NCI-H345 (cell line): ENCODE measurements at regions not wholly inside any gene's neighbourhood (a gene's known extent, or its start where the extent isn't known, plus 50 kb on each side); places are given as distances from the start of the nearest gene placed in this dataset.
"Not testable (repeated sequence)": the region's sequence is repeated elsewhere in the genome, so short reads cannot be mapped to it uniquely, and the experiment has no call there.

Experiments used
- DNase-seq: peaks from one replicate; lab custom pipeline; 2025; lab: John Stamatoyannopoulos, UW

DNA sequence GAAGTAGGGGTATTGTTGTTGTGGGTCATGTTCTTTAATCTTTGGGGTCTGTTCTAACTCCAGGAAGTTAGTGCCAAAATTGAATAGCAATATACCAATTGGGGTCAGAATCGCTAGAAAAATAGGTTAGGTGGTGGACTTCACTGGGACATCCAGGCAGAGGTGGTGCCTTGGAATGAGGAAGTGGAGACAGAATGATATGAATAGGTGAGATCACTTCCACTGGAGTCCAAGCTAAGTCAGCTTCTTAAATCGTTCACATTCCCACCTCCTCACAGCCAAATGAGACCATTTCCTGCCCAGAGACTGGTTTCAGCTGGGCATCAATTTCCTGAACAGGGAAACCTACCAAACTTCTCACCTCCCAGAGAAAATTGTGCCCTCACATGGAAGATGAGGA is 137.8 kb upstream of the RAB4A start:
- no peak for DNase-seq

DNA sequence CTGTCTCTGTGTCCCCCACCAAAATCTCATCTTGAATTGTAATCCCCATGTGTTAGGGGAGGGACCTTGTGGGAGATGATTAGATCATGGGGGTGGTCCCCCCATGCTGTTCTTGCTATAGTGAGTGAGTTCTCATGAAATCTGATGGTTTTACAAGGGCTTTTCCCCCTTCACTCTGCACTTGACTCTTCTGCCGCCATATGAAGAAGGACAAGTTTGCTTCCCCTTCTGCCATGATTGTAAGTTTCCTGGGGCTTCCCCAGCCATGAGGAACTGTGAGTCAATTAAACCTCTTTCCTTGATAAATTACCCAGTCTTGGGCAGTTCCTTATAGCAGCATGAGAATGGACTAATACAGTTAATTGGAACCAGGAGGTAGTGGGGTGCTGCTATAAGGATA is 137.1 kb upstream of the RAB4A start:
- DNase-seq, result no peak

DNA sequence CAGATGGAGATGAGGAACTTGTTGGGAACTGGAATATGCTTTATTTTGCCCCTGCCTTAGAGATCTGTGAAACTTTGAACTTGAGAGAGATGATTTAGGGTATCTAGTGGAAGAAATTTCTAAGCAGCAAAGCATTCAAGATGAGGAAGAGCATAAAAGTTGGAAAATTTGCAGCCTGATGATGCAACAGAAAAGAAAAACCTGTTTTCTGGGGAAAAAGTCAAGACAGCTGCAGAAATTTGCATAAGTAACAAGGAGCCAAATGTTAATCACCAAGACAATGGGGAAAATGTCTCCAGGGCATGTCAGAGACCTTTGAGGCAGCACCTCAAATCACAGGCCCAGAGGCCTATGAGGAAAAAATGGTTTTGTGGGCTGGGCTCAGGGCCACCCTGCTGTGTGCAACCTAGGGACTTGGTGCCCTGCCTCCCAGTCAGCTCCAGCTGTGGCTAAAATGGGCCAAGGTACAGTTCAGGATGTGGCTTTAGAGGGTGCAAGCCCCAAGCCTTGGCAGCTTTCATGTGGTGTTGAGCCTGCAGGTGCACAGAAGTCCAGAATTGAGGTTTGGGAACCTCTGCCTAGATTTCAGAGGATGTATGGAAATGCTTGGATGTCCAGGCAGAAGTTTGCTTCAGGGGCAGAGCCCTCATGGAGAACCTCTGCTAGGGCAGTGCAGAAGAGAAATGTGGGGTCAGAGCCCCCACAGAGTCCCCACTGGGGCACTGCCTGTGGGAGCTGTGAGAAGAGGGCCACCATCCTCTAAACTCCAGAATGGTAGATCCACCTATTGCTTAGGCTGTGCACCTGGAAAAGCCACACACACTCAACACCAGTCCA is 136.3 kb upstream of the RAB4A start:
- DNase-seq, result not testable (repeated sequence)

DNA sequence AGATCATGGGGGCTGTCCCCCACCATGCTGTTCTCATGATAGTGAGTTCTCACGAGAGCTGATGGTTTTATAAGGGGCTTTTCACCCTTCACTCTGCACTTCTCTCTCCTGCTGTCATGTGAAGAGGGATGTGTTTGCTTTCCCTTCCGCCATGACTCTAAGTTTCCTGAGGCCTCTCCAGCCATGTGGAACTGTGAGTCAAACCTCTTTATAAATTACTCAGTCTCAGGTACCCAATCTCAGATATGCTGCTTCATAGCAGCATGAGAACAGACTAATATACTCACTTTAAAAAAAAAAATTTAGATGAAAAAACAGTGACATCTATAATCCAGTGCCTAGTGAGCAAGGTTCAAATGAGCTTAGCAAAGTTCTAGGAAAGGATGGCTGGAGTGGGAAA is 135.1 kb upstream of the RAB4A start:
- no peak for DNase-seq

DNA sequence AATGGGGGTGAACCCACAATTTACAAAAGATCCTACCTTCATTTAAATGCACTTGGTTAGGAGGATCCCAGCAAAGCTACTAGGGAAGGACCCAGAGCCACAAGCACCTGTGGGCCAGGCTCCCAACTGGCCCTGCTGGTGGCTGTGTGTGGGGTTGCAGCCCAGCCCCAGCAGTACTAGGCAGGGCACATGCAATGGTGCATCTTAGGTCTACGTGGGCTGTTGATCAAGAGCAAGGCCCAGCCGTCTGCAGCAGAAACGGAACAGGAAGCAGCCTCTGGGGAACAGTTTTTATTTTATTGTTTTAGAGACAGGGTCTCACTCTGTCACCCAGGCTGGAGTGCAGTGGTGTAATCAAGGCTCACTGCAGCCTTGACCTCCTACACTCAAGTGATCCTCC is 134.1 kb upstream of the RAB4A start:
- DNase-seq, result no peak

DNA sequence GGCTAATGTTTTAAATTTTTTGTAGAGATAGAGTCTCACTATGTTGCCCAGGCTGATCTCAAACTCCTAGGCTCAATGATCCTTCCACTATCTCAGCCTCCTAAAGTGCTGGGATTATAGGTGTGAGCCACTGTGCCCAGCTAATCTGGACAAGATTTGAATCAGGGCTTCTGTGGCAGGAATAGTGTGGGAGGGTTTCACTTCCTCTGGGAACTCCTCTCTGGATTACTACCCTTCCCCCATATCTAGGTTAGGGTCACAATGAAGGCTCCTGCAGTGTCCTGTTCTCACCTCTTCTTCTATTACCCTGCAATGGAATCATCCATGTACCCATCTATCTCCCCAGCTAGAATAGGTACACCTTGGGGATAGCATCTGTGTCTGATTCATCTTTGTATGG is 133.6 kb upstream of the RAB4A start:
- no peak for DNase-seq

DNA sequence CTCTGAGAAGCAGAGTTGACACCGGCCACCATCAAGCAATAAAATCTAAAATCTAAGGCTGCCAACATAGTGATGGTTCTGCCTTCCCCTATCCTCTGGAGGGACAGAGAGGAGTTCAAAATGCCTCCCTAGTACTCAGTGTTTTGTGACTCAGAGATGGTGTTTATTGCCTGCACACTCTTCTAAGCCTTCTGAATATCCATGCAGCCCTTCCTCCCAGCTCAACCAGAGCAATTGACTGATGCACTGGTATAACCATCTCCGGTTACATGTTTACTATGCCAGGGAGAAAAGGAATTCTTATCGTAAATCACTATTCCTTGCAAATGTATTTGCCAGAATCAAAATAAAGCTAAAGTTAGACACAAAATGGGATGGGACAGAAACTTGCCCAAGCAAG is 132.9 kb upstream of the RAB4A start:
- no peak for DNase-seq

DNA sequence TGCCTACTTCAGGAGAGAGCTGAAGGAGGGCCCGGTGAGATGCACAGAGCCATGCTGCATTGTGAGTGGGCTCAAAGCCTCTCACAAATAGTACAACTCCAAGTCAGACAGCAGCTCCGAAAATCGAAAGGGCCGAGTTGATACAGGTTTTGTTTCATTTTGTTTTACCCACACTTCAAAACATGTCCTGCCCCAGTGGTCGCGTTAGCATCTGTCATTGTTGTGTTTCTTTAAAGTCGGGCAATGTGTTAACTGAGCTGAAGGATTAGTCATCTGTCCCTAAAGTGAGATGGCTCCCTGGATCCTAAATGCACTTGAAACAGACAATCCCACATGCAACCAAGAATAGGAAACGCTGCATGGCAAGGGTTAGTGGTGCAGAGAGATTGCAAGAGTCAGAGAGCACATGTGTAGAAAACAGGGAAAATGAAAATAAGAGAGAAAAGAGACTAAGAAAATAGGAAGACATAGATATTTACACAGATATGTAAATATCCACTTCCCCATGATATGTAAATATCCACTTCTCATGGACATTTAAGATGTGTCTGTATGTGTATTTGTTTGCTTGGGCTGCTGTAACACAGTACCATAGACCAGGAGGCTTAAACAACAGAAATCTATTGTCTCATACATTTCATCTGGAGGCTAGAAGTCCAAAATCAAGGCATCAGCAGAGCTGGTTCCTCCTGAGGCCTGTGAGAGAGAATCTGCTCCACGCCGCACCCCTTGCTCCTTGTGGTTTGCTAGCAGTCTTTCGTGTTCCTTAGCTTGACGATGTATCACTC is 131.4 kb upstream of the RAB4A start:
- no peak for DNase-seq

DNA sequence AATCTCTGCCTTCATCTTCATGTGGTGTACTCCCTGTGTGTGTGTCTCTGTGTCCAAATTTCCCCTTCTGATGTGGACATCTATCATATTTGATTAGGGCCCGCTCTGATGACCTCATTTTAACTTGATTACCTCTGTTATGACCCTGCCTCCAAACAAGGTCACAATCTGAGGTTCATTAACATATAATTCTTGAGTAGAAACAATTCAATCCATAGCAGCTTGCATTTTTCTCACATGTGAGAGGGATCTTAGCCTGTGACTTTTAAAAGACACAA is 130.9 kb upstream of the RAB4A start:
- DNase-seq, result no peak

DNA sequence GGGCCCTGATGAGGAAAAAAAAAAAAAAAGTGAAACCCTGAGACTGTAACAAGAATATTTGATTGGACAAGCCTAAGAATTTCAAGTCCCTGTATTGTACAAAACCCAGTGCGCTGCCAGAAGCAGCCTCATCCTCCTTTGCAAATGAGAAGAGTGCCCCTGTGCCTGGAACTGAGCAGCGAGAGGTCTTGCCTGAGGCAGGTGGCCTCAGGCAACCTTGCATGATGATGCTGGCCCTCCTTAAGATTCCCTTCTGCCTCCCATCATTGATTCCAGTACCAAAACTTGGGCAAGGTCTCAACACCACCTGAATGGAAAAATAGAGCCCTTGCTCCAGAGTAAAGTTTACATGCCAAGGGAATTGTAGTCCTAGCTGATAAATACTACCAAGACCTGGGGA is 129.6 kb upstream of the RAB4A start:
- DNase-seq, result no peak

DNA sequence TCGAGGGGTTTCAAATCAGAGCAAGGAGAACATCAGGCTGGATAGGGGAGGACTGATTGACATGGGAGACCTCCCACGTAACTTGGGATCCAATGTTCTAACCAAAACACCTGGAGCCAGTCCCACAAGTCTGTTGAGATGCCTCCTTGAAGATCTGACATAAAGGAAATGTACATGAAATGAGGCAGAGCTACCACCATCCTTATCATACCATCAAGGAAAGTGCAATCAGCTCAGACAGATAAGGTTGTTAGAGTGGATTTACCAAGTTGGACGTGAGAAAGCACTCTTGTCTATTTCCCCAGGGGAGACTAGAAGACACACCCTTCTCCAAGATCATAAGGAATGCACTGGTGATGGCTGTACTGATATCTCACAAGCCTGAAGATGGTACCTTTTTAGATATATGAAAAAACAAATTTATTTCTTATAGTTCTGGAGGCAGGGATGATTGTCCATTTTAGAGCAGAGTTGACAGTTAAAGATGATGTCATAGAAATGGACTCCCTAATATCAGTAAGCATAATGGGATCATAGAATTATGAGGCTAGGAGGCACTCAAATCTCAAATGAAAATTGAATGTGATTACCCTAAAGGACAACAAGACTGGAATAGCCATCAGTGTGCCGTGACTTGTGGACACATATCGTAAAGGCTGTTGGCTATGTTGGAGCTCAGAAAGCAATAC is 129.1 kb upstream of the RAB4A start:
- no peak for DNase-seq

DNA sequence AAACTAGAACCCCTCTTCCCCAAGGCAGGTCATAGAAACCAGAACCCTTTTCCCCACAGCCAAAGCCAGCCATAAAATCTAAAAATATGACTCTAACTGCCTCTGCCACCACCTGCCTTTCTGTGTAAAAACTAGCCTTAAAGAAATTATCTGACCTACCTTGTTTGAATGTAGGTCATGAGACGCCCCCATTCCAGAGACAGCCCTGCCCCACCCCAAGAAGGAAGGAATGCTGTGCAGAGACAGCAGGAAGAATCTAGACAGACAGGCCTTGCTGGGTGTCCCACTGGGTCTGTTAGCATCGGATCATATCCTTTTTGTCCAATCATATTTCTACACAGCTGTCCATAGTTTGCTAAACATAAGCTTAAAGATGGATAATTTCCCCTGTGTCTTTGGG is 128.4 kb upstream of the RAB4A start:
- DNase-seq, result no peak

DNA sequence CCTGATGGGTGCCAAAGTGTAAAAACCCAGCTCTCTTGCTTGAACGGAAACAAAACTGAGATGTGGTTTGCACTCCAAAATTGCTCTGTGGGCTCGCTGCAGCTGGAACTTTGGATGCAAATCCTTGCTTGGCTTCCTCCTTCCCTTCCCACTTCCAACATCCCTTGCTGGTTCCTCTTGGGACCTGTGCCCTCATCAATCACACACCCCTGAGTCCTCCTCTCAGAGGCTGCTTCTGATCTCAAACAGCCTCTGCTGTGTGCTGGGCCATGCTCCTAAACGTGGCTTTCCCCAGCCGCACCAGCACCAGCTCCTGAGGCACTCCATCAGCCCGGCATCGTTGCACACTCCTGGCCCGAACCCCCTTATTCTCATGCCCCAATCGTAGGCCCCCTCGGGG is 124.3 kb upstream of the RAB4A start:
- no peak for DNase-seq

DNA sequence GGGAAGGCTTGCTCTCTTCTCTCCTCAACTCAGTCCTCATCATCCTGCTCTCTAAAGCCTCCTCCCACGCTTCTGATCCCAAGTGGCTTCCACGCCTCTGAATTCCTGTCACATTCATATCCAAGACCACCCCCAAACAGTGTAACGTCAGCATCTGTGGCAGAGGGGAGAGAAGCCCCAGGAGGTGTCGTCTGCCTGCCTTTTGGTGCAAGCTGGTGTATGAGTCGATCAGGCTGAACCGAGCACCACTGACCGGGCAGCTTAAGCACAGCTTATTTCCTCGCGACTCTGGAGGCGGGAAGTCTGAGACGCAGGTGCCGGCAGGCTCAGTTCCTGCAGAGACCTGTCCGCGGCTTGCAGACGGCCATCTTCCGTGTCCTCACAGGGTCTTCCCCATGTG is 123.8 kb upstream of the RAB4A start:
- DNase-seq, result no peak

DNA sequence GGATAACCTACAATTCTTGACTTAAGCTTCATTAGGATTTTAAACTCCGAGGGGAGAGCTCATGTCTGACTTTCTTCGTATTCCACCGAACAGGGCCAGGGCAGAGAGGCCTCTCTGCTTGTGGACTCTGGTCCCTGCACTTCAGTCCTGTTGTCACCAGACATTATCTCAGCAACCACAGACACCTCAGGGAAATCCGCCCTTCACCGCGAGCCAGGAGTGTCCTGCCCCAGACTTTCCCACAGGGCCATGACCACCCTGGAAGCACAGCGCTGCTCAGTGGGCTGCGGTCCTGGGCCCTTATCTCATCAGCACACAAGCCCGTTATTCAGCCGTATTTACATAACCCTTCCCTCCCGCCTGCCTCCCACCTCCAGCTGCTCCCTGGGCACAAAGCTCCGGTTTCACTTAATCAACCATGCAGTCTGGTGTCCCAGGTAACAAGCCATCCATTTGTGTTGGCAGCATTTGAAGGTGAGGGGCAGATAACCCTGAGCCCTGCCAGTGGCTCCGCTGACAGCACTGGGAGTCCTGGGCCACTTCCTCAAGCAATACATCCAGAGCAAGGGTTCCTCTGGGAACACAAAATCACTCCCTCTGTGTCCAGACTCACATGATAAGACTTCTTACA is 122.8 kb upstream of the RAB4A start:
- peak; percentile 55 for DNase-seq

DNA sequence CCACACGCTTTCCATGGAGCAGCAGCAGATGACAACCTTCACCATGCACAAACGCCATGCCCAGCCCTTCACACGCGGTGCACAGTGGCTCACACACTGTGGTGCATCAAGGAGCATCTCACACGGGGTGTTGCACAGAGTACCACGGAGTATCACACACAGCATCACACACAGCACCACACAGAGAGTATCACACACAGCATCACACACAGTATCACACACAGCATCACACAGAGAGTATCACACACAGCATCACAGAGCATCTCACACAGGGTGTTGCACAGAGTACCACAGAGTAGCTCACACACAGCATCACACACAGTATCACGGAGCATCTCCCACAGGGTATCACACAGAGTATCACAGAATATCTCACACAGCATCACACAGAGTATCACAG is 122.2 kb upstream of the RAB4A start:
- no peak for DNase-seq

DNA sequence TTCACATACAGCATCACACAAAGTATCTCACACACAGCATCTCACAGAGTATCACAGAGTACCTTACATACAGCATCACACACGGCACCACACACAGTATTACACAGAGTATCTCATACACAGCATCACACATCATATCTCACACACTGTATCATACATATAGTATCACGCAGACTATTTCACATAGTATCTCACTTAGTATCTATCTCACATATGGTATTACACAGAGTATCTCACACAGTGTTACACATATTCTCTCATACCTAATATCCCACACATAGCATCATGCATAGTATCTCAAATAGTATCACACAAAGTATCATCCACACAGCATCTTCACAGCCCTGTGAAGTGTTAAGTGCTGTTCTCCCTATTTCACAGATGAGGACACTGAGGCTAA is 121.5 kb upstream of the RAB4A start:
- DNase-seq, result no peak

DNA sequence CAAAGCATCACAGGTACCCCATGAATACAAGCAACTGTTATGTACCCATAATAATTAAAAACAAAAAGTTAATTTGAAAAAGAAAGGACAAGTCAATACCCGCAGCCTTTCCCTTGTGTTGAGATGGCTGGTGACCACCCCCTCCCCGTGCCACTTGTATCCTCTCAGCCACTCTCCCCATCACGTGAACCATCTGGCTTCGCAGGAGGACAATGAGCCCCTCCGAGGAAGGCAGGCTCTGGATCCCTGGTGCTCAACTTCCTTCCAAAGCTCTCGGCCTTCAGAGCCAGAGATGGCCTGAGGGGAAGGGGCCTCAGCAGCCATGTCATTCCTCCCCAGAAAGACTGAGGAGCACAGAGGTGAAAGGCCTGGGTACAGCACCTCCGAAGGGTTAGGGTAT is 120.4 kb upstream of the RAB4A start:
- DNase-seq, result no peak

DNA sequence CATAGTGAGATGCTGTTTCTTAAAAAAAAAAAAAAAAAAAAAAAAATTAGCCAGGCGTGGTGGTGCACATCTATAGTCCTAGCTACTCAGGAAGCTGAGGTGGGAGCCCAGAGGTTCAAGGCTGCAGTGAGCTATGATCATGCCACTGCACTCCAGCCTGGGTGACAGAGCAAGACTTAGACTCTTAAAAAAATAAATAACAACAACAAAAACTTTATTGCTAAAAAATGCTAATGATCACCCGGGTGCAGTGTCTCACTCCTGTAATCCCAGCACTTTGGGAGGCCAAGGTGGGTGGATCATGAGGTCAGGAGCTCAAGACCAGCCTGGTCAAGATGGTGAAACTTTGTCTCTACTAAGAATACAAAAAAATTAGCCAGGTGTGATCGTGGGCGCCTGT is 119.5 kb upstream of the RAB4A start:
- not testable (repeated sequence) for DNase-seq

DNA sequence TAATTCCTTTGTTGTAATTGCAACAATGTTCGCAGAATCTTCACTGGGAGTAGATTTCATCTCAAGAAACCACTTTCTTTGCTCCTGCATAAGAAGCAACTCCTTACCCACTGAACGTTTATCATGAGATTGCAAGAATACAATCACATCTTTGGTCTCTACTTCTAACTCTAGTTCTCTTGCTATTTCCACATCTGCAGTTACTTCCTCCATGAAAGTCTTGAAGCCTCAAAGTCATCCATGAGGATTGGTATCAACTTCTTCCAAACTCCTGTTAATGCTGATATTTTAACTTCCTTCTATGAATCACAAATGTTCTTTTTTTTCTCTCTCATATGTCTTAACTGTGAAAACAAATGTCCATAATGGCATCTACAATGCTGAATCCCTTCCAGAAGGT is 118.6 kb upstream of the RAB4A start:
- DNase-seq, result no peak

DNA sequence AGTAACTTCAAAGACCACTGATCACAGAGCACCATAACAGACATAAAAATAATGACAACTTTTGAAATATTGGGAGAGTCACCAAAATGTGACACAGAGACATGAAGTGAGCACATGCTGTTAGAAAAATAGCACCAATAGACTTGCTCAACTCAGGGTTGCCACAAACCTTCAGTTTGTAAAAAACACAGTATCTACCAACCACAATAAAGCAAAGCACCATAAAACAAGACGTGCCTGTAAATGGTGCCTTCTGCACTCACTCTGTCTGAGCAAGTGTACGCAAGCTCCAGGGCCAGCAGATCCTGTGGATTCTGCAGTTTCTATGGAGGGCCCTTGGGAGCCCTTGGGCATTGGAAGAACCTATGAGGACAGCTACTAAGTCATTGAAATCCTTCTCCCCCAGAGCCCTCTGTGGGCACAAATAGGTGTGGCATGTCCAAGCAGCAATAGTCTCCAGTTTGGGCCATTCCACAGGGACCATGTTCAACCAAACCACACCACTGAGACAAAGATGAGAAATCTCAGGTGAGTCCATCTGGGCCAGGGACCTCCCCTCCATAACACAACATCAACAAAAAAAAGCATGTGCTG is 116.9 kb upstream of the RAB4A start:
- DNase-seq, result no peak

DNA sequence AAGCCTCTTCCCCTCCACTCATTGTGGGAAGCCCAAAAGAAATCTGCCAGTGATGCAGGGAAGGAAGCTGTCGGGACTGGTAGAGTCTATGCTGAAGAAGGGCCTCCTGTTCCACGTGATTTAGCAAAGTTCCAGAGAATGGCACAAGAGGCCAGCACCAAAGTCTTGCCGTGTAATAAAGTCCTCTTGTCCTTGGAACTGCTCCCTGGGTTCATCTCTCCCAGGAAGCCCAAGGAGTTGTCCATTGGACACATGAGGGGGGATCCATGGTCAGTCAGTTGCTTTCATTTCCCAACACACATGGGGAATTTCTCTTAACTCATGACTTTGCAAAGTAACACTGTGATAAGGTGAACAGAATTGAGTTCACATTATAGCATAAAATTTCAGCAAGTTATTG is 116.1 kb upstream of the RAB4A start:
- no peak for DNase-seq
